ENCODE measurements at regions not wholly inside any gene's neighbourhood (a gene's known extent, or its start where the extent isn't known, plus 50 kb on each side); places are given as distances from the start of the nearest gene placed in this dataset.

- no peak for DNase-seq
Measured at GRCh38 chr20:51092338-51092737, 69.4 kb upstream of the KCNG1 start.

- no peak for DNase-seq
Measured at GRCh38 chr20:51091406-51092195, 68.7 kb upstream of the KCNG1 start.

- DNase-seq = no peak
Measured at GRCh38 chr20:51089840-51090239, 66.9 kb upstream of the KCNG1 start.

GRCh38 chr20:51089272-51089781 is 66.4 kb upstream of the KCNG1 start:
- no peak for DNase-seq

- DNase-seq = no peak
Measured at GRCh38 chr20:51087266-51087665, 64.4 kb upstream of the KCNG1 start.

- no peak for DNase-seq
Measured at GRCh38 chr20:51085769-51086168, 62.9 kb upstream of the KCNG1 start.

- DNase-seq = no peak
Measured at GRCh38 chr20:51084593-51085377, 61.9 kb upstream of the KCNG1 start.

GRCh38 chr20:51083447-51083846 is 60.5 kb upstream of the KCNG1 start:
- DNase-seq = no peak

- no peak for DNase-seq
Measured at GRCh38 chr20:51082988-51083387, 60.1 kb upstream of the KCNG1 start.

- DNase-seq = no peak
Measured at GRCh38 chr20:51080516-51080915, 57.6 kb upstream of the KCNG1 start.

GRCh38 chr20:51079488-51079887 is 56.6 kb upstream of the KCNG1 start:
- no peak for DNase-seq

GRCh38 chr20:51077686-51078060 is 54.8 kb upstream of the KCNG1 start:
- no peak for DNase-seq

GRCh38 chr20:51076786-51077685 is 54.1 kb upstream of the KCNG1 start:
- DNase-seq = no peak

- DNase-seq = no peak
Measured at GRCh38 chr20:51074062-51074461, 51.2 kb upstream of the KCNG1 start.

All from stimulated activated CD4-positive, alpha-beta T cell treated with anti-CD3 and anti-CD28 coated beads, Interleukin-12 subunit alpha, Interleukin-12 subunit beta, amount 100 ng/mL, for 4 hours (primary cell).